ENCODE measurements at regions not wholly inside any gene's neighbourhood (a gene's known extent, or its start where the extent isn't known, plus 50 kb on each side); places are given as distances from the start of the nearest gene placed in this dataset.

GRCh38 chr5:51872144-51872543, 488.9 kb downstream of the ISL1 start:
- no peak for TF ChIP-seq CTCF (IDR thresholded peaks at IDR 0.05)
- no peak for TF ChIP-seq POLR2A (IDR thresholded peaks at IDR 0.05)

Measured in thyroid gland (tissue), 4 donors.